Gastroesophageal sphincter (tissue), 4 donors: ENCODE measurements at regions not wholly inside any gene's neighbourhood (a gene's known extent, or its start where the extent isn't known, plus 50 kb on each side); places are given as distances from the start of the nearest gene placed in this dataset.

Experiments used
- ATAC-seq: fragments of 150-250 bp; one replicate; pipeline ENCODE4 v1.9.1; 2016; ENCODE audit warnings: mild to moderate bottlenecking, moderate library complexity
- H3K27ac ChIP-seq, 4 donors: fragments of 200-600 bp; sonication (generic) in 3 of 4; 1 replicate in 3 of 4; 2 replicates in 1 of 4; pipeline ENCODE4 v1.5.1; 2016 to 2019
- H3K27me3 ChIP-seq: fragments of 200-600 bp; sonication (generic); one replicate; pipeline ENCODE4 v1.5.1; 2019
- H3K36me3 ChIP-seq, 2 donors: fragments of 200-600 bp; sonication (generic); one replicate each; pipeline ENCODE4 v1.5.1; 2019; ENCODE audit warnings: control low read depth in 1 of 2
- H3K4me1 ChIP-seq, 3 donors: fragments of 200-600 bp; sonication (generic); 1 replicate in 2 of 3; 2 replicates in 1 of 3; pipeline ENCODE4 v1.5.1; 2016 to 2019; ENCODE audit warnings: control low read depth in 2 of 3
- H3K4me3 ChIP-seq, 2 donors: fragments of 200-600 bp; sonication (generic); one replicate each; pipeline ENCODE4 v1.5.1; 2019; ENCODE audit warnings: mild to moderate bottlenecking in 1 of 2, moderate library complexity in 1 of 2
- H3K9me3 ChIP-seq, 3 donors: fragments of 200-600 bp; sonication (generic); one replicate each; pipeline ENCODE4 v1.5.1; 2017 to 2019; ENCODE audit warnings: control low read depth in 2 of 3
- EP300 ChIP-seq: sonication (generic); formaldehyde crosslinking; IDR thresholded peaks from one replicate; pipeline ENCODE4 v1.6.1; 2017; ENCODE audit warnings: antibody characterized with exemption, mild to moderate bottlenecking
- POLR2A ChIP-seq, 2 donors: fragments of 450-650 bp; IDR thresholded peaks; one replicate each; pipeline ENCODE4 v1.6.1; 2017; ENCODE audit warnings: antibody characterized with exemption in 2 of 2, mild to moderate bottlenecking in 2 of 2, moderate library complexity in 1 of 2
- POLR2AphosphoS5 ChIP-seq: sonication (generic); formaldehyde crosslinking; IDR thresholded peaks from one replicate; pipeline ENCODE4 v1.6.1; 2017; ENCODE audit warnings: antibody characterized with exemption
- WGBS, 2 donors: methylation state at CpG; one replicate each; pipeline ENCODE4 v1.1.5; 2018; ENCODE audit warnings: low coverage in 1 of 2; 5-methylcytosine and 5-hydroxymethylcytosine counted together
- TF ChIP-seq, protein P1 (sequence below), 4 experiments: fragments of 200-600 bp in 2 of 4; fragments of 450-650 bp in 2 of 4; sonication (generic) in 1 of 4; IDR thresholded peaks; one replicate each; pipeline ENCODE4 v1.5.1; 2017 to 2019; ENCODE audit warnings: antibody characterized with exemption in 4 of 4, mild to moderate bottlenecking in 2 of 4, moderate library complexity in 2 of 4

DNA sequence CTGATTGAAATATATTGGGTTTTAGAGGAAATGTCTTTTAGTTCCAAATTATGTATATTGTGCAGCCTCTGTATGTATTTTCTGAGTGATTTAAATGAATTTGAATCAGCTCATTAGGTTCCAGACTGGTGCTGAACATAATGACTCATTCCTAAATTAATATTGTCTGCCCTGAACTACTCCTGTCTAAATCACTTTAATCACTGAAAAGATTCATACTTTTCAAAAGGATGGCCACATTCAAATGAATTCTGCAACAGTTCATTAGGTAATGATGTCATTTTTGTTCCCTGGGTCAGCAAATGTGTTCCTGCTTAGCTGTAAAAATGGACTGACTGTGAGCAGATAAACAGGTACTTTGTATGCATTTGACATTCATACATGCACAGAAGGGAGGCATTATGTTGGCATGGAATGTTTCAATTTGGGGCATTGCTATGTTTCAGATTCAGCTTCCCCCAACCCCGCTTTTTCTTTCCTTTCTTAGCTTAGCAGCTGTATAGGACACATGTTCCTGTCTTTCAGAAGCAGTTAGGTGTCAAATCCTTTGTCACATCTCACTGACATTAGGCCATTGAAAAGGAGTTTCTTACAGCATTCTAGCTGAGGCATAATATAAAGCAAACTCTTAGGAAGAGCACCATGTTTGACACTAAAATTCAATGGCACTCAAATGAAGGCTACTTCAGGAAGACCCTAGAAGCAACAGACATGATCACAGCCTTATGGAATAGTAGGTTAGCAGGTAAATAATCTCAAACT is 318.5 kb upstream of the ARPP21 start:
- H3K4me1 ChIP-seq: no peaks in the 10 kb centered on the region
- no peak overlapping the region for H3K4me3 ChIP-seq
- no peak for ATAC-seq
- TF ChIP-seq, protein P1, sequence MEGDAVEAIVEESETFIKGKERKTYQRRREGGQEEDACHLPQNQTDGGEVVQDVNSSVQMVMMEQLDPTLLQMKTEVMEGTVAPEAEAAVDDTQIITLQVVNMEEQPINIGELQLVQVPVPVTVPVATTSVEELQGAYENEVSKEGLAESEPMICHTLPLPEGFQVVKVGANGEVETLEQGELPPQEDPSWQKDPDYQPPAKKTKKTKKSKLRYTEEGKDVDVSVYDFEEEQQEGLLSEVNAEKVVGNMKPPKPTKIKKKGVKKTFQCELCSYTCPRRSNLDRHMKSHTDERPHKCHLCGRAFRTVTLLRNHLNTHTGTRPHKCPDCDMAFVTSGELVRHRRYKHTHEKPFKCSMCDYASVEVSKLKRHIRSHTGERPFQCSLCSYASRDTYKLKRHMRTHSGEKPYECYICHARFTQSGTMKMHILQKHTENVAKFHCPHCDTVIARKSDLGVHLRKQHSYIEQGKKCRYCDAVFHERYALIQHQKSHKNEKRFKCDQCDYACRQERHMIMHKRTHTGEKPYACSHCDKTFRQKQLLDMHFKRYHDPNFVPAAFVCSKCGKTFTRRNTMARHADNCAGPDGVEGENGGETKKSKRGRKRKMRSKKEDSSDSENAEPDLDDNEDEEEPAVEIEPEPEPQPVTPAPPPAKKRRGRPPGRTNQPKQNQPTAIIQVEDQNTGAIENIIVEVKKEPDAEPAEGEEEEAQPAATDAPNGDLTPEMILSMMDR (IDR thresholded peaks at IDR 0.05): no peak
- TF ChIP-seq POLR2A (IDR thresholded peaks at IDR 0.05) (no peak), POLR2AphosphoS5 (no peak), EP300 (no peak)
- 80 to 90% methylated on average over 1 of the region's 1 CpG for WGBS, 2 donors
- no peaks in the 10 kb centered on the region for H3K36me3 ChIP-seq
- H3K9me3 ChIP-seq: no peaks in the 10 kb centered on the region
- H3K27ac ChIP-seq: no peak overlapping the region
- no peaks in the 10 kb centered on the region for H3K27me3 ChIP-seq

- no peak for ATAC-seq
- no peaks in the 10 kb centered on the region for H3K4me1 ChIP-seq
- H3K27me3 ChIP-seq: no peaks in the 10 kb centered on the region
- TF ChIP-seq POLR2AphosphoS5 (no peak), POLR2A (IDR thresholded peaks at IDR 0.05) (no peak), EP300 (no peak)
- TF ChIP-seq, protein P1 (IDR thresholded peaks at IDR 0.05): no peak
- 47 to 82% methylated on average over 4 of the region's 4 CpGs for WGBS, 2 donors
- no peak overlapping the region for H3K27ac ChIP-seq
- H3K36me3 ChIP-seq: no peaks in the 10 kb centered on the region
- no peaks in the 10 kb centered on the region for H3K9me3 ChIP-seq
- no peak overlapping the region for H3K4me3 ChIP-seq
Measured at GRCh38 chr3:35322070-35322469, 317.3 kb upstream of the ARPP21 start.

DNA sequence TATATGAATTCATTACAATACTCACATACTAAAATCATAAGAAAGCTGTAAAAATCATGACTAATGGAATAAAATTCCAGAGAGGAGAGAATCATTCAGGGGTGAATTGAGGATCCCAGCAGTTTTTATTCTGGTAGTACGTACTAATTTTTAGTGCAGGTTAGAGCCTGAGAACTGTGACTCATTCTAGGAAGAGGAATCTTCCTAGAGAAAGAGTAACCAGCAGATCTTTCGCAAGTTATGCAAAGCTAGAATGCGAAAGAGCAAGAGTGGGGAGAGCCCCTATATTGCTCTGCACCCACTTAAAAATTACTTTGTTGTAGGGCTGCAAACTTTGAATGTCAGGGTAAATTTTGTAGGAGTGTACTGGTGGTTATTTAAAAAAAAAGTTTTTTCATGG is 303.6 kb upstream of the ARPP21 start:
- TF ChIP-seq POLR2AphosphoS5 (no peak), POLR2A (IDR thresholded peaks at IDR 0.05) (no peak), EP300 (no peak)
- TF ChIP-seq, protein P1 (IDR thresholded peaks at IDR 0.05): no peak
- 79 to 84% methylated on average over 2 to 3 of the region's 3 CpGs for WGBS, 2 donors
- no peaks in the 10 kb centered on the region for H3K9me3 ChIP-seq
- H3K4me1 ChIP-seq: no peaks in the 10 kb centered on the region
- no peak for ATAC-seq
- no peaks in the 10 kb centered on the region for H3K36me3 ChIP-seq
- H3K27me3 ChIP-seq: no peaks in the 10 kb centered on the region
- no peak overlapping the region for H3K27ac ChIP-seq
- H3K4me3 ChIP-seq: no peak overlapping the region

GRCh38 chr3:35336601-35337000 is 302.7 kb upstream of the ARPP21 start:
- ATAC-seq: no peak
- H3K9me3 ChIP-seq: no peaks in the 10 kb centered on the region

GRCh38 chr3:35338186-35338585 is 301.1 kb upstream of the ARPP21 start:
- ATAC-seq: no peak
- WGBS, 2 donors: 17 to 24% methylated on average over 2 of the region's 2 CpGs
- no peak overlapping the region for H3K4me3 ChIP-seq
- no peaks in the 10 kb centered on the region for H3K27me3 ChIP-seq
- H3K4me1 ChIP-seq: no peaks in the 10 kb centered on the region
- no peaks in the 10 kb centered on the region for H3K9me3 ChIP-seq
- H3K36me3 ChIP-seq: no peaks in the 10 kb centered on the region
- no peak overlapping the region for H3K27ac ChIP-seq
- TF ChIP-seq POLR2AphosphoS5 (no peak), POLR2A (IDR thresholded peaks at IDR 0.05) (no peak), EP300 (no peak)
- TF ChIP-seq, protein P1 (IDR thresholded peaks at IDR 0.05): no peak

More at GRCh38 chr3:35336601-35337000, 302.7 kb upstream of the ARPP21 start:
- H3K27ac ChIP-seq: no peak overlapping the region
- TF ChIP-seq, protein P1 (IDR thresholded peaks at IDR 0.05): no peak
- no peak for TF ChIP-seq POLR2A (IDR thresholded peaks at IDR 0.05)
- TF ChIP-seq POLR2AphosphoS5: no peak
- TF ChIP-seq EP300: no peak
- H3K4me1 ChIP-seq: no peaks in the 10 kb centered on the region
- no peaks in the 10 kb centered on the region for H3K27me3 ChIP-seq
- no peaks in the 10 kb centered on the region for H3K36me3 ChIP-seq
- H3K4me3 ChIP-seq: no peak overlapping the region
